DOHH2 (cell line): ENCODE measurements at regions not wholly inside any gene's neighbourhood (a gene's known extent, or its start where the extent isn't known, plus 50 kb on each side); places are given as distances from the start of the nearest gene placed in this dataset.

ENCODE experiments used
- CTCF ChIP-seq: fragments of 200-600 bp; sonication (generic); IDR thresholded peaks from one replicate; pipeline ENCODE4 v1.5.1; 2014; ENCODE audit warnings: antibody characterized with exemption, mild to moderate bottlenecking, low read depth, low read length; ENCODE audit not compliant: poor library complexity, severe bottlenecking
- EZH2phosphoT487 ChIP-seq: fragments of 200-600 bp; sonication (generic); IDR thresholded peaks from 2 replicates; pipeline ENCODE4 v1.6.1; 2017; ENCODE audit warnings: borderline replicate concordance, mild to moderate bottlenecking, antibody characterized with exemption, low read length, moderate library complexity, mixed read lengths

DNA sequence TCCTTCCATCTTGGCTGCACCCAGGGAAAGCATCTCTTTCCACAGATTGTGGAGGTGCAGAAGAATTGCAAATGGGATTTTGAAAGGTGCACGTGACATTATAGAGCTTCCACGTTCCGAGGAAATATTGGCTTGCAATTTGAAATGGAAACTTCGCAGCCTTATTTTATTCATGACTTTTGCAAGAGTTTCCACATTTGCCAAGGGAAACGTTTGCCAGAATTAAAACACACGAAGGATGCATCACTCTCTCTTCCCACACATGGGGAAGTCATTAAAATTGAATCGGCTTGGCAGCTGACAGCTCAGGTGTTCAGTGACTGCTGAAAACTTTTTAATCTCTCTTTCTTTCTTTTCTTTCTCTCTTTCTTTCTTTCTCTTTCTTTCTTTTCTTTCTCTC is 475.4 kb upstream of the IGFBP3 start:
- no peak for TF ChIP-seq CTCF
- no peak for TF ChIP-seq EZH2phosphoT487
